ENCODE measurements at regions not wholly inside any gene's neighbourhood (a gene's known extent, or its start where the extent isn't known, plus 50 kb on each side); places are given as distances from the start of the nearest gene placed in this dataset.

GRCh38 chr4:189046642-189047041 lies 894.0 kb upstream of the FRG1 start:
- DNase-seq = no peak

GRCh38 chr4:189048119-189048518 lies 892.6 kb upstream of the FRG1 start:
- no peak for DNase-seq

- DNase-seq = no peak
Observed at GRCh38 chr4:189049682-189050081, 891.0 kb upstream of the FRG1 start.

GRCh38 chr4:189050643-189051042 lies 890.0 kb upstream of the FRG1 start:
- DNase-seq = no peak

GRCh38 chr4:189053621-189054020 lies 887.1 kb upstream of the FRG1 start:
- DNase-seq = no peak

- no peak for DNase-seq
Observed at GRCh38 chr4:189060104-189060503, 880.6 kb upstream of the FRG1 start.

- no peak for DNase-seq
Observed at GRCh38 chr4:189062047-189062820, 878.4 kb upstream of the FRG1 start.

- DNase-seq = no peak
Observed at GRCh38 chr4:189069772-189070171, 870.9 kb upstream of the FRG1 start.

GRCh38 chr4:189071241-189071640 lies 869.4 kb upstream of the FRG1 start:
- no peak for DNase-seq

GRCh38 chr4:189073739-189074138 lies 866.9 kb upstream of the FRG1 start:
- DNase-seq = no peak

GRCh38 chr4:189081826-189082225 lies 858.8 kb upstream of the FRG1 start:
- DNase-seq = no peak

GRCh38 chr4:189083769-189084168 lies 856.9 kb upstream of the FRG1 start:
- no peak for DNase-seq

GRCh38 chr4:189084671-189085070 lies 856.0 kb upstream of the FRG1 start:
- DNase-seq = no peak

GRCh38 chr4:189087971-189088370 lies 852.7 kb upstream of the FRG1 start:
- no peak for DNase-seq

- DNase-seq = no peak
Observed at GRCh38 chr4:189088780-189089179, 851.9 kb upstream of the FRG1 start.

GRCh38 chr4:189090174-189090814 lies 850.4 kb upstream of the FRG1 start:
- DNase-seq = no peak

- DNase-seq = no peak
Observed at GRCh38 chr4:189092581-189092980, 848.1 kb upstream of the FRG1 start.

GRCh38 chr4:189096108-189096507 lies 844.6 kb upstream of the FRG1 start:
- no peak for DNase-seq

- no peak for DNase-seq
Observed at GRCh38 chr4:189096717-189097116, 844.0 kb upstream of the FRG1 start.

GRCh38 chr4:189098932-189099696 lies 841.6 kb upstream of the FRG1 start:
- no peak for DNase-seq

GRCh38 chr4:189113389-189113888 lies 827.2 kb upstream of the FRG1 start:
- no peak for DNase-seq

- DNase-seq = no peak
Observed at GRCh38 chr4:189117426-189117825, 823.2 kb upstream of the FRG1 start.

- DNase-seq = no peak
Observed at GRCh38 chr4:189121336-189121735, 819.3 kb upstream of the FRG1 start.

Data from CD4-positive, alpha-beta T cell treated with Interleukin-15 for 1 hour (primary cell).